ENCODE measurements at regions not wholly inside any gene's neighbourhood (a gene's known extent, or its start where the extent isn't known, plus 50 kb on each side); places are given as distances from the start of the nearest gene placed in this dataset.
"Not testable (repeated sequence)": the region's sequence is repeated elsewhere in the genome, so short reads cannot be mapped to it uniquely, and the experiment has no call there.

GRCh38 chr9:90077598-90077997, 472.8 kb downstream of the GADD45G start:
- not testable (repeated sequence) for H3K4me3 ChIP-seq (ENCODE audit: low read length); H3K4me1 ChIP-seq (ENCODE audit: control insufficient read depth, insufficient read depth, low read length); H3K9ac ChIP-seq (ENCODE audit: low read length); H3K36me3 ChIP-seq (ENCODE audit: control insufficient read depth, insufficient read depth, low read length); H3K27me3 ChIP-seq (ENCODE audit: control insufficient read depth, insufficient read depth, low read length); H3K27ac ChIP-seq (ENCODE audit: low read depth, low read length)

DNA sequence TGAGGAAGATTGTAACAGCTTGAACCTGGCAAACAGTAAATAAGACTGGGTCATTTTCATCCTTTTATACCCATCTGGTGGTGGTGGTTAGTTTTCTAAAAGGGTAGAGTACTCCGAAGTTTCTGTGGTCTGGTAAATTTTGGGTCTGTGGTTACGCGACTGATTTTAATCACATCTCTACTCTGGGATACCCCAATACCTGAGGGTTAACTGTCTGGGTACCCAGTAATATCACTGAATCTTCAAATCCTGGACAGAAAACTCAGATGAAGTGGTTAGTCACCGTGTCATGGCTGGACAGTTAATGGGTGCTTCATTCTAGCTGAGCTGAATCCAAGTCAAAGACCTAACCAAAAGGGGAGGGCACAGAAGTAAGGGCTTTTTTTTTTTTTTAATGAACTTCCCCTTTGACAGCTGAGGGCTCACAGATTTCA, 474.2 kb downstream of the GADD45G start:
- Histone ChIP-seq H3K4me3 (ENCODE audit: low read length) (no peak overlapping the region), H3K27ac (ENCODE audit: low read depth, low read length) (no peak overlapping the region), H3K9ac (ENCODE audit: low read length) (no peak overlapping the region), H3K27me3 (ENCODE audit: control insufficient read depth, insufficient read depth, low read length) (no peaks in the 10 kb centered on the region), H3K36me3 (ENCODE audit: control insufficient read depth, insufficient read depth, low read length) (no peaks in the 10 kb centered on the region), H3K4me1 (ENCODE audit: control insufficient read depth, insufficient read depth, low read length) (no peaks in the 10 kb centered on the region)

DNA sequence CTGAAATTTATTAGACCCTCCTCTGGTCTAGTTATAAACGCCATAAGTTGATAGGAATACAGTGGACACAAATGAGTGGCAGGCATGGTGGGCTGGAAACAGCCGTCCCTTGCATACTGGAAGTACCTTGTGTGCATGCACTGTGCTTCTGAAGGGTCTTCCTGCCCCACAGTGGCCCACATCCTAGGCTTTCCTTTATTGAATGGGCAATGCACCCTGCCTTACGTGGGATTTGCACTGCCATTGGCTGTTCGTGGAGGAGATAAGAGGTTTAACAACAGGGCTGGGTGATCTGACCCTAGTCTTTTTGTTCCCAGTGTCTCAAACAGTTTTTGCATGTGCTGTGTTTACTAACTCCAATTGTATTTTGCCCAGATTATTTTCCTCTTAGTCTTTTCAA, 480.8 kb downstream of the GADD45G start:
- H3K27ac ChIP-seq (ENCODE audit: low read depth, low read length): no peak overlapping the region

GRCh38 chr9:90086101-90086511, 481.3 kb downstream of the GADD45G start:
- Histone ChIP-seq H3K4me1 (ENCODE audit: control insufficient read depth, insufficient read depth, low read length) (no peaks in the 10 kb centered on the region), H3K9ac (ENCODE audit: low read length) (no peak overlapping the region), H3K4me3 (ENCODE audit: low read length) (no peak overlapping the region), H3K27ac (ENCODE audit: low read depth, low read length) (no peak overlapping the region), H3K36me3 (ENCODE audit: control insufficient read depth, insufficient read depth, low read length) (no peaks in the 10 kb centered on the region), H3K27me3 (ENCODE audit: control insufficient read depth, insufficient read depth, low read length) (no peaks in the 10 kb centered on the region)

More for the DNA sequence above, 480.8 kb downstream of the GADD45G start:
- no peak overlapping the region for H3K4me3 ChIP-seq (ENCODE audit: low read length)
- H3K4me1 ChIP-seq (ENCODE audit: control insufficient read depth, insufficient read depth, low read length): no peaks in the 10 kb centered on the region
- H3K36me3 ChIP-seq (ENCODE audit: control insufficient read depth, insufficient read depth, low read length): no peaks in the 10 kb centered on the region
- no peak overlapping the region for H3K9ac ChIP-seq (ENCODE audit: low read length)
- H3K27me3 ChIP-seq (ENCODE audit: control insufficient read depth, insufficient read depth, low read length): no peaks in the 10 kb centered on the region

DNA sequence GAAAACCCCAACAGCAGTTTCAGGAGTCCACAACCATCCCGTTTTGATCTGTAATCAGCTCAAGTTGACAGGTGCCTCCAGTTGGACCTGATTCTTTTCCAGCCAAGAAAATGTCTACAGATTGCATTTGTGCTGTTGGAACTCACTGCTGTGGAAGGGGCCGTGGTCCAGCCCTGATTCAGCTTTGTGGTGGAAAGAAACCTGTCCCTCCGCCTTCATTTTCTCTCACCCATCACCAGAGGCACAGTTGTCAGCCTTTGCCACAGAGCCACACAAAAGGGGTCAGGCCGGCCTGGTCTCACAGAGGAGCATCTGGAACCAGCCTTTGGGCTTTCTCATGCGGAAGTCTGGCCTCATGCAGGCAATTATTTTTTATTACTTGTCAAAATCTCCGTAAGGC, 483.6 kb downstream of the GADD45G start:
- no peak overlapping the region for H3K27ac ChIP-seq (ENCODE audit: low read depth, low read length)
- H3K4me3 ChIP-seq (ENCODE audit: low read length): no peak overlapping the region
- no peaks in the 10 kb centered on the region for H3K4me1 ChIP-seq (ENCODE audit: control insufficient read depth, insufficient read depth, low read length)
- no peaks in the 10 kb centered on the region for H3K36me3 ChIP-seq (ENCODE audit: control insufficient read depth, insufficient read depth, low read length)
- no peak overlapping the region for H3K9ac ChIP-seq (ENCODE audit: low read length)
- no peaks in the 10 kb centered on the region for H3K27me3 ChIP-seq (ENCODE audit: control insufficient read depth, insufficient read depth, low read length)

DNA sequence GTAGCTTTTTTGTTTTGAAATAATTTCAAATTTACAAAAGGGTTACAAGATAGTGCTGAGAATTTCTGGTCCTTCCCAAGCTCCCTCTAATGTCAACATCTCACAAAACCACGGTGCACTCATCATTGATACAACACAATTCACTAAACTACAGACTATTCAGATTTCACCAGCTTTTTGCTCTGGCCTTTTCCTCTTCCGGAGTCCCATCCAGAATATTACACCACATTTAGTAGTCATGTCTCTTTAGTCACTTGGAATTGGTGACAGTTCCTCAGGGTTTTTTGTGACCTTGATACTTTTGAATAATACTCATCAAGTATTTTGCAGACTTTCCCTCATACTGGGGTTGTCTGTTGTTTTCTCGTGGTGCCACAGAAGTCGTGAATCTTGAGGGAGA, 484.0 kb downstream of the GADD45G start:
- no peak overlapping the region for H3K4me3 ChIP-seq (ENCODE audit: low read length)
- H3K4me1 ChIP-seq (ENCODE audit: control insufficient read depth, insufficient read depth, low read length): no peaks in the 10 kb centered on the region
- H3K27me3 ChIP-seq (ENCODE audit: control insufficient read depth, insufficient read depth, low read length): no peaks in the 10 kb centered on the region
- no peak overlapping the region for H3K9ac ChIP-seq (ENCODE audit: low read length)
- no peak overlapping the region for H3K27ac ChIP-seq (ENCODE audit: low read depth, low read length)
- H3K36me3 ChIP-seq (ENCODE audit: control insufficient read depth, insufficient read depth, low read length): no peaks in the 10 kb centered on the region

DNA sequence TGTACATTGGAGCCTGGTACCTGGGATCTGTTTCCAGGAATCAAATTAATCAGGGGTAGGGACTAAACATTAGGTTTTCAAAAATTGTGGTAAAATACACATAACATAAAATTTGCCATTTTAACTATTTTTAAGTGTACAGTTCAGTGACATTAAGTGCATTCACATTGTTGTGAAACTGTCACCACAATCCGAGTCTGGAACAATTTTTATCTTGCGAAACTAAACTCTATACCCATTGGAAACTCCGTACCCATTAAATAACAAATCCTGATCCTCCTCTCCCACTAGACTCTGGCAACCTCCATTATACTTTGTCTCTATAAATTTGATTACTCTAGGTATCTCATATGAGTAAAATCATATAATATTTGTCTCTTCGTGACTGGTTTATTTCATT, 486.2 kb downstream of the GADD45G start:
- Histone ChIP-seq H3K4me3 (ENCODE audit: low read length) (no peak overlapping the region), H3K4me1 (ENCODE audit: control insufficient read depth, insufficient read depth, low read length) (no peaks in the 10 kb centered on the region), H3K36me3 (ENCODE audit: control insufficient read depth, insufficient read depth, low read length) (no peaks in the 10 kb centered on the region), H3K27ac (ENCODE audit: low read depth, low read length) (no peak overlapping the region), H3K27me3 (ENCODE audit: control insufficient read depth, insufficient read depth, low read length) (no peaks in the 10 kb centered on the region), H3K9ac (ENCODE audit: low read length) (no peak overlapping the region)

- H3K4me3 ChIP-seq (ENCODE audit: low read length): no peak overlapping the region
- no peaks in the 10 kb centered on the region for H3K36me3 ChIP-seq (ENCODE audit: control insufficient read depth, insufficient read depth, low read length)
- H3K27me3 ChIP-seq (ENCODE audit: control insufficient read depth, insufficient read depth, low read length): no peaks in the 10 kb centered on the region
- no peak overlapping the region for H3K27ac ChIP-seq (ENCODE audit: low read depth, low read length)
- no peaks in the 10 kb centered on the region for H3K4me1 ChIP-seq (ENCODE audit: control insufficient read depth, insufficient read depth, low read length)
- no peak overlapping the region for H3K9ac ChIP-seq (ENCODE audit: low read length)
Measured at GRCh38 chr9:90092508-90092907, 487.7 kb downstream of the GADD45G start.

DNA sequence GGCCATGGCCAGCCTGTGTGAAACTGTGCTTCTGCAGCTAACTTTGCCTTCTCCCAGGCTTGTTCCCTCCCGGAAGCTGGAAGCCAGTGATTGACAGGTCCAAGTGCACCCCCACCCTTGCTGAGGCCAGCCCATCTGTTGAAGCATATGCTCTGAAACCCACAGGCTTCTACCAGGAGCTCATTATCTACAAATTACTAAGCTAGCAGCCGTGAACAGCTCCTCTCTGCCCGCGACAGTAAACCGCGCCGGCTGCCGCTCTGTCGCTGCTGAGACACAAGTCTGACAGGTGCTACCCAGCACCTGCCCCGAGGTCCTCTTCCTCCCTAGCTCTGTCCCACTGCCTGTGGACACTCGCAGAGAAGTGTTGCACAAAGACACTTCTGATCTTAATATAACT, 490.9 kb downstream of the GADD45G start:
- Histone ChIP-seq H3K36me3 (ENCODE audit: control insufficient read depth, insufficient read depth, low read length) (no peaks in the 10 kb centered on the region), H3K27ac (ENCODE audit: low read depth, low read length) (no peak overlapping the region), H3K4me3 (ENCODE audit: low read length) (no peak overlapping the region), H3K9ac (ENCODE audit: low read length) (no peak overlapping the region), H3K4me1 (ENCODE audit: control insufficient read depth, insufficient read depth, low read length) (peaks cover 7% of the 10 kb centered on the region), H3K27me3 (ENCODE audit: control insufficient read depth, insufficient read depth, low read length) (no peaks in the 10 kb centered on the region)

- Histone ChIP-seq H3K4me3 (ENCODE audit: low read length) (no peak overlapping the region), H3K36me3 (ENCODE audit: control insufficient read depth, insufficient read depth, low read length) (no peaks in the 10 kb centered on the region), H3K4me1 (ENCODE audit: control insufficient read depth, insufficient read depth, low read length) (peaks cover 7% of the 10 kb centered on the region), H3K27ac (ENCODE audit: low read depth, low read length) (no peak overlapping the region), H3K9ac (ENCODE audit: low read length) (no peak overlapping the region), H3K27me3 (ENCODE audit: control insufficient read depth, insufficient read depth, low read length) (no peaks in the 10 kb centered on the region)
Measured at GRCh38 chr9:90097237-90097636, 492.4 kb downstream of the GADD45G start.

DNA sequence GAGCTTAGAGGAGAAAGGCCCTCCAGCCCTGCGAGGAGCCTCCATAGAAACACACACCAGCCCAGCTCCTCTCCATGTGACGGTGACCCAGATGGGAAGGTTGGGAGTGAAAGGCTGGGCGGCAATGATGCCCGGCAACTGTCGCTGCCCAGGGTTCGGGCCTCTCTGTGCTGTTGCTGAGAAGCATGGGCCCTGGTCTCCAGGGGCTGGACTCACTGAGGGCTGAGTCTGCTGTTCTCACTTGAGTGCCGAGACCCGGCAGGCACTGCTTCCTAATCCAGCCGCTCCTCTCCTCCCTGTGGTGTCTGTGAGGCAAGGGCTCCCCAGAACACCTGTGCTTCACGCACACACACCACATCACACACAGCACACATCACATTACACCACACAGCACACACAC, 493.6 kb downstream of the GADD45G start:
- Histone ChIP-seq H3K27ac (ENCODE audit: low read depth, low read length) (no peak overlapping the region), H3K4me1 (ENCODE audit: control insufficient read depth, insufficient read depth, low read length) (peaks cover 7% of the 10 kb centered on the region), H3K36me3 (ENCODE audit: control insufficient read depth, insufficient read depth, low read length) (no peaks in the 10 kb centered on the region), H3K27me3 (ENCODE audit: control insufficient read depth, insufficient read depth, low read length) (no peaks in the 10 kb centered on the region), H3K9ac (ENCODE audit: low read length) (no peak overlapping the region), H3K4me3 (ENCODE audit: low read length) (no peak overlapping the region)

GRCh38 chr9:90099262-90099963, 494.6 kb downstream of the GADD45G start:
- no peak overlapping the region for H3K4me3 ChIP-seq (ENCODE audit: low read length)
- H3K9ac ChIP-seq (ENCODE audit: low read length): no peak overlapping the region

DNA sequence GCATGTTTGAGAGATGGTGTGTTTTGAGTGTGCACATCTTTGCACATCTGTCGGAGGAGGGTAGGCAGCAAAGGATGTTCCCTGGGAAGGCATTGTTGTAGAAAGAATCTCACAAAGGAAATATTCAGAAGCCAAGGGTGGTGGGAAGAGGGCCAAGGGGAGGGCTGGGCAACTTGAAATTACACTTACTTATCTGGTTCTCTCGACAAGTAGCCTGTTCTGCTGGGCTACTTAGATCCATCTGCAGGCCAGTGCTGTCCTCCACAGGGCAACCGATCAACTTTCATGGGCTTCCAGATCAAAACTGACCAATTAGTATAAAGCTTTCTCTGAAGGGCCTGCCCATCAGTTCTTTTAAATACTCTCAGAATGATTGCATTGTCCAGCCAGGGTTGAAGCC, 495.2 kb downstream of the GADD45G start:
- Histone ChIP-seq H3K9ac (ENCODE audit: low read length) (no peak overlapping the region), H3K4me1 (ENCODE audit: control insufficient read depth, insufficient read depth, low read length) (peaks cover 7% of the 10 kb centered on the region), H3K27me3 (ENCODE audit: control insufficient read depth, insufficient read depth, low read length) (no peaks in the 10 kb centered on the region), H3K4me3 (ENCODE audit: low read length) (no peak overlapping the region), H3K36me3 (ENCODE audit: control insufficient read depth, insufficient read depth, low read length) (no peaks in the 10 kb centered on the region), H3K27ac (ENCODE audit: low read depth, low read length) (no peak overlapping the region)

More at GRCh38 chr9:90099262-90099963, 494.6 kb downstream of the GADD45G start:
- Histone ChIP-seq H3K4me1 (ENCODE audit: control insufficient read depth, insufficient read depth, low read length) (peaks cover 7% of the 10 kb centered on the region), H3K27ac (ENCODE audit: low read depth, low read length) (no peak overlapping the region), H3K27me3 (ENCODE audit: control insufficient read depth, insufficient read depth, low read length) (no peaks in the 10 kb centered on the region), H3K36me3 (ENCODE audit: control insufficient read depth, insufficient read depth, low read length) (no peaks in the 10 kb centered on the region)
